GM12878 (cell line): ENCODE measurements at regions not wholly inside any gene's neighbourhood (a gene's known extent, or its start where the extent isn't known, plus 50 kb on each side); places are given as distances from the start of the nearest gene placed in this dataset.

Experiments
- ATAC-seq: fragments of 200-7000 bp; cut with Tn5 transposase; 3 replicates; pipeline ENCODE4 v1.9.1; 2020; ENCODE audit warnings: mild to moderate bottlenecking, moderate library complexity
- BruUV-seq: library from RNA; stranded (reverse); fragments of 400-500 nt; replicated peaks from 2 replicates; lab custom pipeline; 2021; lab: Mats Ljungman, UMichigan
- CTCF ChIA-PET: fragments of 300-600 bp; sonication (Branson Sonifier 250); formaldehyde crosslinking; extraction: SDS; loops from one replicate; lab custom pipeline; 2021; ENCODE audit warnings: inconsistent platforms; lab: Yijun Ruan, JAX
- POLR2A ChIA-PET: fragments of 350-600 bp; formaldehyde crosslinking; extraction: SDS; loops from one replicate; lab custom pipeline; 2021; ENCODE audit warnings: inconsistent platforms; lab: Charles Lee
- RAD21 ChIA-PET: fragments of 300-600 bp; sonication (Branson Sonifier 250); formaldehyde crosslinking; loops from one replicate; lab custom pipeline; 2023; ENCODE audit warnings: antibody characterized with exemption; ENCODE audit not compliant: unreplicated experiment; lab: Charles Lee
- SMC1A ChIA-PET: fragments of 300-600 bp; sonication (Branson Sonifier 250); formaldehyde crosslinking; loops from one replicate; lab custom pipeline; 2023; ENCODE audit not compliant: unreplicated experiment, uncharacterized antibody; lab: Charles Lee
- DNase-seq: peaks from one replicate; pipeline ENCODE4 v3.0.0-alpha.2; 2011; ENCODE audit warnings: low read depth, low spot score
- FAIRE-seq: peaks from 3 replicates; lab custom pipeline; 2011; peaks lifted over from hg19 to GRCh38; lab: Jason Lieb, UNC
- H2AFZ ChIP-seq: 2 replicates; pipeline ENCODE4 v1.6.0; 2011; ENCODE audit warnings: low read depth, low read length, control low read depth; ENCODE audit not compliant: control insufficient read depth
- H3K27ac ChIP-seq: 2 replicates; pipeline ENCODE4 v1.5.1; 2011; ENCODE audit warnings: control low read depth; ENCODE audit not compliant: control insufficient read depth, insufficient read depth
- H3K27me3 ChIP-seq, 2 experiments: replicated peaks in 1 of 2; 2 replicates each; pipeline versions ENCODE4 v1.6.0 to v1.6.1; 2011; ENCODE audit warnings: low read length in 1 of 2; ENCODE audit not compliant: control insufficient read depth in 2 of 2, insufficient read depth in 2 of 2
- H3K36me3 ChIP-seq, 2 experiments: 2 replicates each; pipeline ENCODE4 v1.5.1; 2011; ENCODE audit warnings: low read length in 1 of 2; ENCODE audit not compliant: control insufficient read depth in 2 of 2, insufficient read depth in 2 of 2
- H3K4me1 ChIP-seq: 2 replicates; pipeline ENCODE4 v1.6.1; 2011; ENCODE audit warnings: mild to moderate bottlenecking, low read length, moderate library complexity, mixed read lengths; ENCODE audit not compliant: control insufficient read depth, insufficient read depth
- H3K4me2 ChIP-seq: 2 replicates; pipeline ENCODE4 v1.6.0; 2011; ENCODE audit warnings: control low read depth; ENCODE audit not compliant: control insufficient read depth, insufficient read depth
- H3K4me3 ChIP-seq: fragments of 200-600 bp; sonication (generic); 2 replicates; pipeline ENCODE4 v1.5.1; 2016
- H3K79me2 ChIP-seq: 2 replicates; pipeline ENCODE4 v1.6.0; 2011; ENCODE audit warnings: low read length; ENCODE audit not compliant: control insufficient read depth, insufficient read depth
- H3K9ac ChIP-seq: 2 replicates; pipeline ENCODE4 v1.8.0; 2011; ENCODE audit warnings: low read length, control low read depth, mixed read lengths; ENCODE audit not compliant: control insufficient read depth, insufficient read depth
- H3K9me3 ChIP-seq: replicated peaks from 3 replicates; pipeline ENCODE4 v1.5.1; 2011; ENCODE audit warnings: mild to moderate bottlenecking, low read length; ENCODE audit not compliant: control insufficient read depth, insufficient read depth
- H4K20me1 ChIP-seq: 2 replicates; pipeline ENCODE4 v1.6.0; 2011; ENCODE audit not compliant: control insufficient read depth, insufficient read depth
- CREM ChIP-seq: IDR thresholded peaks from 2 replicates; pipeline ENCODE4 v1.6.1; 2014; ENCODE audit warnings: antibody characterized with exemption, low read depth
- JUND ChIP-seq: IDR thresholded peaks from 2 replicates; pipeline ENCODE4 v1.6.1; 2012; ENCODE audit warnings: low read depth, mild to moderate bottlenecking, low read length, improper control_type of control experiment, moderate library complexity
- RFX5 ChIP-seq: IDR thresholded peaks from 2 replicates; pipeline ENCODE4 v1.6.1; 2011; ENCODE audit warnings: low read depth, low read length, improper control_type of control experiment
- WGBS: methylation state at CpG from one replicate; pipeline ENCODE4 v1.1.6; 2016; ENCODE audit warnings: low lambda C conversion rate; ENCODE audit not compliant: insufficient replicate concordance, insufficient coverage; ENCODE audit errors: missing lambda C conversion rate; 5-methylcytosine and 5-hydroxymethylcytosine counted together
- in situ Hi-C: fragments of 300-500 bp; cut with MboI; formaldehyde crosslinking; loops from 9 replicates; pipeline ENCODE4 v1.14.3; 2018; ENCODE audit warnings: mixed read lengths
- intact Hi-C: fragments of 100-400 bp; cut with micrococcal nuclease; formaldehyde crosslinking; loops from one replicate; pipeline ENCODE4 v1.14.2; 2022; ENCODE audit not compliant: unreplicated experiment
- TF ChIP-seq, protein P1 (sequence below): fragments of 150-350 bp; IDR thresholded peaks from 2 replicates; pipeline ENCODE4 v1.6.1; 2016; ENCODE audit warnings: low read depth, low read length
- TF ChIP-seq, protein P2 (sequence below): fragments of 450-650 bp; conservative IDR thresholded peaks from 2 replicates; pipeline ENCODE4 v1.6.1; 2017; ENCODE audit warnings: mild to moderate bottlenecking, moderate library complexity
- TF ChIP-seq, protein P3 (sequence below): fragments of 450-650 bp; IDR thresholded peaks from 2 replicates; pipeline ENCODE4 v1.6.1; 2017; ENCODE audit warnings: antibody characterized with exemption, mild to moderate bottlenecking, moderate library complexity

DNA sequence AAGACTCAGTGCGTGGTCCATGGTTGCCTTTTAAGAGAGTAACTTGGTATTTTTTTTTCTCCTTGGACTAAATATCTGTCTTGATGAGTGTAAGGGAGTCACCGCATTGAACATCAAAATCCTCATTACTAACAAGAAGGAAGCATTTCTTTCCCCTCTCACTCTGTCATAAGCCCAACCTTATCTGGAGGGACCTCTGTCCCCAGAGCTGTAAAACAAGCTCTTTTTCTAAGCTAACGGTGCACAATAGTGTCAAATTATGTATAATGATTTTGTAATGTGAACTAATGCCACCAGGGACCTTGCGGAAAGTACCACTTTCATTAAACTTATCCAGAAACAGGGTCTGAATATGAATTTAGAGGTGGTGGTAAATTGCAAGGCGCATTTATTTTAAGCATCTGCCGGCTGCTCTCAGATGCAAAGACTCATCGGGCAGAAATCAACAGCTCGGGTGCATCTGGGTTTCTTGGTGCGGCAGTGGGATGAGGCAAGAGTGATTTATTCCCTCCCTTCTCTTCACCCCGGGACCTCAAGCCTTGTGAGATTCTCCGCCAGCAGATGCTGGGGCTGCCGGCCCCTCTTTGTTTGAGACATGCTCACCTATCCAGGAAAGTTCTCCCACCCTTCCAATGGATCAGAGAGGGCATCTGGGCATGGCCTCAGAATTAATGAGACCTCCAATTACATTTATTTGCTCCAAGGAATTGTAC is 95.2 kb upstream of the IRX3 start:
- DNase-seq (no peak), ATAC-seq (no peak), FAIRE-seq (no peak)
- no peak overlapping the region for H3K4me3 ChIP-seq
- ChIA-PET RAD21 (no interaction called here), SMC1A (no interaction called here), CTCF (no interaction called here), POLR2A (no interaction called here)
- H3K4me1 ChIP-seq: no peaks in the 10 kb centered on the region
- intact Hi-C loops: no loop called here
- no peaks in the 10 kb centered on the region for H3K79me2 ChIP-seq
- no peaks in the 10 kb centered on the region for H3K27me3 ChIP-seq
- no peak overlapping the region for H3K27ac ChIP-seq
- no peaks in the 10 kb centered on the region for H4K20me1 ChIP-seq
- H3K9me3 ChIP-seq: no peaks in the 10 kb centered on the region
- no TSS peak for BruUV-seq
- WGBS: 59% methylated on average over 12 of the region's 12 CpGs
- TF ChIP-seq, protein P1, sequence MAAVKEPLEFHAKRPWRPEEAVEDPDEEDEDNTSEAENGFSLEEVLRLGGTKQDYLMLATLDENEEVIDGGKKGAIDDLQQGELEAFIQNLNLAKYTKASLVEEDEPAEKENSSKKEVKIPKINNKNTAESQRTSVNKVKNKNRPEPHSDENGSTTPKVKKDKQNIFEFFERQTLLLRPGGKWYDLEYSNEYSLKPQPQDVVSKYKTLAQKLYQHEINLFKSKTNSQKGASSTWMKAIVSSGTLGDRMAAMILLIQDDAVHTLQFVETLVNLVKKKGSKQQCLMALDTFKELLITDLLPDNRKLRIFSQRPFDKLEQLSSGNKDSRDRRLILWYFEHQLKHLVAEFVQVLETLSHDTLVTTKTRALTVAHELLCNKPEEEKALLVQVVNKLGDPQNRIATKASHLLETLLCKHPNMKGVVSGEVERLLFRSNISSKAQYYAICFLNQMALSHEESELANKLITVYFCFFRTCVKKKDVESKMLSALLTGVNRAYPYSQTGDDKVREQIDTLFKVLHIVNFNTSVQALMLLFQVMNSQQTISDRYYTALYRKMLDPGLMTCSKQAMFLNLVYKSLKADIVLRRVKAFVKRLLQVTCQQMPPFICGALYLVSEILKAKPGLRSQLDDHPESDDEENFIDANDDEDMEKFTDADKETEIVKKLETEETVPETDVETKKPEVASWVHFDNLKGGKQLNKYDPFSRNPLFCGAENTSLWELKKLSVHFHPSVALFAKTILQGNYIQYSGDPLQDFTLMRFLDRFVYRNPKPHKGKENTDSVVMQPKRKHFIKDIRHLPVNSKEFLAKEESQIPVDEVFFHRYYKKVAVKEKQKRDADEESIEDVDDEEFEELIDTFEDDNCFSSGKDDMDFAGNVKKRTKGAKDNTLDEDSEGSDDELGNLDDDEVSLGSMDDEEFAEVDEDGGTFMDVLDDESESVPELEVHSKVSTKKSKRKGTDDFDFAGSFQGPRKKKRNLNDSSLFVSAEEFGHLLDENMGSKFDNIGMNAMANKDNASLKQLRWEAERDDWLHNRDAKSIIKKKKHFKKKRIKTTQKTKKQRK: no peak
- TF ChIP-seq JUND (no peak), CREM (no peak), RFX5 (no peak)
- TF ChIP-seq, protein P2, sequence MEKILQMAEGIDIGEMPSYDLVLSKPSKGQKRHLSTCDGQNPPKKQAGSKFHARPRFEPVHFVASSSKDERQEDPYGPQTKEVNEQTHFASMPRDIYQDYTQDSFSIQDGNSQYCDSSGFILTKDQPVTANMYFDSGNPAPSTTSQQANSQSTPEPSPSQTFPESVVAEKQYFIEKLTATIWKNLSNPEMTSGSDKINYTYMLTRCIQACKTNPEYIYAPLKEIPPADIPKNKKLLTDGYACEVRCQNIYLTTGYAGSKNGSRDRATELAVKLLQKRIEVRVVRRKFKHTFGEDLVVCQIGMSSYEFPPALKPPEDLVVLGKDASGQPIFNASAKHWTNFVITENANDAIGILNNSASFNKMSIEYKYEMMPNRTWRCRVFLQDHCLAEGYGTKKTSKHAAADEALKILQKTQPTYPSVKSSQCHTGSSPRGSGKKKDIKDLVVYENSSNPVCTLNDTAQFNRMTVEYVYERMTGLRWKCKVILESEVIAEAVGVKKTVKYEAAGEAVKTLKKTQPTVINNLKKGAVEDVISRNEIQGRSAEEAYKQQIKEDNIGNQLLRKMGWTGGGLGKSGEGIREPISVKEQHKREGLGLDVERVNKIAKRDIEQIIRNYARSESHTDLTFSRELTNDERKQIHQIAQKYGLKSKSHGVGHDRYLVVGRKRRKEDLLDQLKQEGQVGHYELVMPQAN: no peak
- TF ChIP-seq, protein P3, sequence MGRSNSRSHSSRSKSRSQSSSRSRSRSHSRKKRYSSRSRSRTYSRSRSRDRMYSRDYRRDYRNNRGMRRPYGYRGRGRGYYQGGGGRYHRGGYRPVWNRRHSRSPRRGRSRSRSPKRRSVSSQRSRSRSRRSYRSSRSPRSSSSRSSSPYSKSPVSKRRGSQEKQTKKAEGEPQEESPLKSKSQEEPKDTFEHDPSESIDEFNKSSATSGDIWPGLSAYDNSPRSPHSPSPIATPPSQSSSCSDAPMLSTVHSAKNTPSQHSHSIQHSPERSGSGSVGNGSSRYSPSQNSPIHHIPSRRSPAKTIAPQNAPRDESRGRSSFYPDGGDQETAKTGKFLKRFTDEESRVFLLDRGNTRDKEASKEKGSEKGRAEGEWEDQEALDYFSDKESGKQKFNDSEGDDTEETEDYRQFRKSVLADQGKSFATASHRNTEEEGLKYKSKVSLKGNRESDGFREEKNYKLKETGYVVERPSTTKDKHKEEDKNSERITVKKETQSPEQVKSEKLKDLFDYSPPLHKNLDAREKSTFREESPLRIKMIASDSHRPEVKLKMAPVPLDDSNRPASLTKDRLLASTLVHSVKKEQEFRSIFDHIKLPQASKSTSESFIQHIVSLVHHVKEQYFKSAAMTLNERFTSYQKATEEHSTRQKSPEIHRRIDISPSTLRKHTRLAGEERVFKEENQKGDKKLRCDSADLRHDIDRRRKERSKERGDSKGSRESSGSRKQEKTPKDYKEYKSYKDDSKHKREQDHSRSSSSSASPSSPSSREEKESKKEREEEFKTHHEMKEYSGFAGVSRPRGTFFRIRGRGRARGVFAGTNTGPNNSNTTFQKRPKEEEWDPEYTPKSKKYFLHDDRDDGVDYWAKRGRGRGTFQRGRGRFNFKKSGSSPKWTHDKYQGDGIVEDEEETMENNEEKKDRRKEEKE: no peak
- no peak overlapping the region for H2AFZ ChIP-seq
- no peak overlapping the region for H3K9ac ChIP-seq
- no peak overlapping the region for H3K4me2 ChIP-seq
- H3K36me3 ChIP-seq: no peaks in the 10 kb centered on the region
- in situ Hi-C loops: no loop called here
